Lower leg skin (tissue), 3 donors: ENCODE measurements at regions not wholly inside any gene's neighbourhood (a gene's known extent, or its start where the extent isn't known, plus 50 kb on each side); places are given as distances from the start of the nearest gene placed in this dataset.
"Not testable (repeated sequence)": the region's sequence is repeated elsewhere in the genome, so short reads cannot be mapped to it uniquely, and the experiment has no call there.

Experiments
- CTCF ChIP-seq, 3 donors: fragments of 450-650 bp; IDR thresholded peaks; one replicate each; pipeline ENCODE4 v1.5.1; 2016; ENCODE audit warnings: antibody characterized with exemption in 3 of 3, mild to moderate bottlenecking in 3 of 3, moderate library complexity in 2 of 3
- POLR2A ChIP-seq, 2 donors: fragments of 450-650 bp; IDR thresholded peaks; one replicate each; pipeline ENCODE4 v1.6.1; 2016 to 2017; ENCODE audit warnings: antibody characterized with exemption in 2 of 2, mild to moderate bottlenecking in 1 of 2, moderate library complexity in 1 of 2

GRCh38 chr2:131277857-131278256, 68.5 kb downstream of the POTEE start:
- not testable (repeated sequence) for TF ChIP-seq CTCF, POLR2A (IDR thresholded peaks at IDR 0.05)
